Loucy (cell line): ENCODE measurements at regions not wholly inside any gene's neighbourhood (a gene's known extent, or its start where the extent isn't known, plus 50 kb on each side); places are given as distances from the start of the nearest gene placed in this dataset.

Source experiments
- H2AFZ ChIP-seq: fragments of 200-600 bp; sonication (generic); 2 replicates; pipeline ENCODE4 v1.6.0; 2016; ENCODE audit warnings: antibody characterized with exemption, mild to moderate bottlenecking, low read length, moderate library complexity
- H3F3A ChIP-seq: fragments of 200-600 bp; 2 replicates; pipeline ENCODE4 v1.6.0; 2016; ENCODE audit warnings: antibody characterized with exemption, low read depth, mild to moderate bottlenecking
- H3K27me3 ChIP-seq: fragments of 200-600 bp; sonication (generic); 2 replicates; pipeline ENCODE4 v1.6.1; 2014; ENCODE audit warnings: low read length, mild to moderate bottlenecking; ENCODE audit not compliant: insufficient read depth, poor library complexity, severe bottlenecking
- H3K36me3 ChIP-seq: fragments of 200-600 bp; sonication (generic); 2 replicates; pipeline ENCODE4 v1.6.1; 2016; ENCODE audit warnings: low read length; ENCODE audit not compliant: insufficient read depth
- H3K4me1 ChIP-seq: fragments of 200-600 bp; sonication (generic); 2 replicates; pipeline ENCODE4 v1.5.1; 2014; ENCODE audit warnings: low read length, mild to moderate bottlenecking; ENCODE audit not compliant: insufficient read depth, poor library complexity, severe bottlenecking
- H3K4me2 ChIP-seq: fragments of 200-600 bp; sonication (generic); 2 replicates; pipeline ENCODE4 v1.6.0; 2014; ENCODE audit warnings: antibody characterized with exemption, low read length, low read depth, mild to moderate bottlenecking; ENCODE audit not compliant: poor library complexity, severe bottlenecking
- H3K4me3 ChIP-seq: fragments of 200-600 bp; sonication (generic); 2 replicates; pipeline ENCODE4 v1.5.1; 2014; ENCODE audit warnings: low read length, mild to moderate bottlenecking, mixed read lengths; ENCODE audit not compliant: poor library complexity, severe bottlenecking
- H3K79me2 ChIP-seq: fragments of 200-600 bp; sonication (generic); 2 replicates; pipeline ENCODE4 v1.6.1; 2014; ENCODE audit warnings: low read length; ENCODE audit not compliant: insufficient read depth
- H3K9ac ChIP-seq: fragments of 200-600 bp; sonication (generic); 2 replicates; pipeline ENCODE4 v1.6.0; 2014; ENCODE audit warnings: mild to moderate bottlenecking, low read depth, low read length, moderate library complexity; ENCODE audit not compliant: poor library complexity, severe bottlenecking
- H3K9me2 ChIP-seq: fragments of 200-600 bp; sonication (generic); replicated peaks from 2 replicates; pipeline ENCODE4 v1.6.1; 2016; ENCODE audit warnings: low read depth, low read length, mixed read lengths
- H3K9me3 ChIP-seq: fragments of 200-600 bp; sonication (generic); 2 replicates; pipeline ENCODE4 v1.6.1; 2014; ENCODE audit warnings: mild to moderate bottlenecking, antibody characterized with exemption, low read length, low read depth; ENCODE audit not compliant: insufficient read depth
- H4K20me1 ChIP-seq: fragments of 200-600 bp; sonication (generic); 2 replicates; pipeline ENCODE4 v1.6.0; 2014; ENCODE audit warnings: antibody characterized with exemption, low read length, mild to moderate bottlenecking; ENCODE audit not compliant: insufficient read depth, poor library complexity, severe bottlenecking
- EZH2phosphoT487 ChIP-seq: fragments of 200-600 bp; IDR thresholded peaks from 2 replicates; pipeline ENCODE4 v1.6.1; 2018; ENCODE audit warnings: antibody characterized with exemption, mild to moderate bottlenecking, moderate library complexity, borderline replicate concordance
- TF ChIP-seq, protein P1 (sequence below): fragments of 200-600 bp; sonication (generic); conservative IDR thresholded peaks from 2 replicates; pipeline ENCODE4 v1.5.1; 2014; ENCODE audit warnings: mild to moderate bottlenecking, antibody characterized with exemption, low read length

DNA sequence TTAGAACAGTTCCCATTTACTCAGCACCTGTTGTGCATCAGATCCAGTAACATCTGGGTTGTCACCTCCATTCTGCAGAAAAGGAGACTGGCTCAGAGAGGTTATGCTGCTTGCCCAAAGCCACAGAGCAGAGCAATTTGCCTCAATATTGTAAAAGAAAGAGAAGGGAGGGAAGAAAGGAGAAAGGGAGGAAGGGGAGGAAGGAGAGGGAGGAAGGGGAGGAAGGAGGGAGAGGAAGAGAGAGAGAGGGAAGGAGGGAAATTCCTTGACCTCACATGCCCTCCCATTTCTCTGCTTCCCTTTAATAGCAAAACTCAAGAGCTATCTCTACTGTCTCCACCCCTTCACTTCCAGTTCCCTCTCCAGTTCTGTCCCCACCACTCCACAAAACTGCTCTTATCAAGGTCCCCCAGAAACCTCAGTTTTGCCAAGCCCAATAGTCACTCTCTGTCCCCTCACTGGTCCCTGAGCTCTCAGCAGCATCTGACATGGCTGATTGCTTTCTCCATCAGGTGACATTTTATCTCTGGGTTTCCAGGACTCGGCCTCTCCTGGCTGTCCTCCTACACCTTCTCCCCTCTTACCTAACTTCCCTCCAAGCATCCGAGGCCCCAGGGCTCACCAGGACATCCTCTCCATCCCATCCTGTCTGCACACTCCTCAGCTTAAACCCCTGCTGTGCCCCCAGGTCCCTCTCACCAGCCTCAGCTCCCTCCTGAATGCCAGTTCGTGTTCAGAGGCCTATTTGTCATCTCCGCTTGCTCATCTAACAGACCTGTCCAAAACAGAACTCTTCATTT, 104.7 kb upstream of the LINGO1 start:
- Histone ChIP-seq H3K4me3 (no peak overlapping the region), H2AFZ (no peak overlapping the region), H3K9me2 (no peaks in the 10 kb centered on the region), H3K9ac (no peak overlapping the region), H3K4me2 (no peak overlapping the region), H3F3A (no peaks in the 10 kb centered on the region), H3K27me3 (no peaks in the 10 kb centered on the region), H3K79me2 (no peaks in the 10 kb centered on the region), H3K4me1 (no peaks in the 10 kb centered on the region), H3K9me3 (no peaks in the 10 kb centered on the region), H3K36me3 (no peaks in the 10 kb centered on the region), H4K20me1 (no peaks in the 10 kb centered on the region)
- TF ChIP-seq, protein P1, sequence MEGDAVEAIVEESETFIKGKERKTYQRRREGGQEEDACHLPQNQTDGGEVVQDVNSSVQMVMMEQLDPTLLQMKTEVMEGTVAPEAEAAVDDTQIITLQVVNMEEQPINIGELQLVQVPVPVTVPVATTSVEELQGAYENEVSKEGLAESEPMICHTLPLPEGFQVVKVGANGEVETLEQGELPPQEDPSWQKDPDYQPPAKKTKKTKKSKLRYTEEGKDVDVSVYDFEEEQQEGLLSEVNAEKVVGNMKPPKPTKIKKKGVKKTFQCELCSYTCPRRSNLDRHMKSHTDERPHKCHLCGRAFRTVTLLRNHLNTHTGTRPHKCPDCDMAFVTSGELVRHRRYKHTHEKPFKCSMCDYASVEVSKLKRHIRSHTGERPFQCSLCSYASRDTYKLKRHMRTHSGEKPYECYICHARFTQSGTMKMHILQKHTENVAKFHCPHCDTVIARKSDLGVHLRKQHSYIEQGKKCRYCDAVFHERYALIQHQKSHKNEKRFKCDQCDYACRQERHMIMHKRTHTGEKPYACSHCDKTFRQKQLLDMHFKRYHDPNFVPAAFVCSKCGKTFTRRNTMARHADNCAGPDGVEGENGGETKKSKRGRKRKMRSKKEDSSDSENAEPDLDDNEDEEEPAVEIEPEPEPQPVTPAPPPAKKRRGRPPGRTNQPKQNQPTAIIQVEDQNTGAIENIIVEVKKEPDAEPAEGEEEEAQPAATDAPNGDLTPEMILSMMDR, result no peak
- TF ChIP-seq EZH2phosphoT487, result no peak

DNA sequence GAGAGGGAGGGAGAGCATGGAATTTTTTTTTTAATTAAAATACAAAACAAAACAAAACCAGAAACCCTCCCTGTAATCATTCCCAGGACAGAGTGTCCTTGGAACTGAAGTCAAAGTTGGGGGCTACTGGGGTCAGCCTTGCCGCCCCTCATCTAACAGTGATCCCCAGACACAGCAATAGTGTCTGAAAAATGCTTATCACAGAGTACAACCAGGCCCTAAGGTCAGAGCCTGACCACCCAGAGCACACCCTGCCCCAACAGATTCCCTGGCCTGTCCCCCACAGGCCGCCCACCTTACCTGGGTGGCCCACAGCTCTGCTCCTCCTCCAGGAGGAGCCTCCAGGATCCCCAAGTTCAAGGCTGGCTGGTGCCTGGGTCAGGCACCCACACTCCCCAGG, 101.6 kb upstream of the LINGO1 start:
- no peak overlapping the region for H3K4me2 ChIP-seq
- no peaks in the 10 kb centered on the region for H3K27me3 ChIP-seq
- TF ChIP-seq, protein P1, result no peak
- no peak for TF ChIP-seq EZH2phosphoT487
- H3F3A ChIP-seq, result no peaks in the 10 kb centered on the region
- H3K4me3 ChIP-seq, result no peak overlapping the region
- no peaks in the 10 kb centered on the region for H3K79me2 ChIP-seq
- H3K9ac ChIP-seq, result no peak overlapping the region
- no peaks in the 10 kb centered on the region for H3K9me2 ChIP-seq
- no peak overlapping the region for H2AFZ ChIP-seq
- H3K36me3 ChIP-seq, result no peaks in the 10 kb centered on the region
- no peaks in the 10 kb centered on the region for H4K20me1 ChIP-seq
- H3K4me1 ChIP-seq, result no peaks in the 10 kb centered on the region
- H3K9me3 ChIP-seq, result no peaks in the 10 kb centered on the region

DNA sequence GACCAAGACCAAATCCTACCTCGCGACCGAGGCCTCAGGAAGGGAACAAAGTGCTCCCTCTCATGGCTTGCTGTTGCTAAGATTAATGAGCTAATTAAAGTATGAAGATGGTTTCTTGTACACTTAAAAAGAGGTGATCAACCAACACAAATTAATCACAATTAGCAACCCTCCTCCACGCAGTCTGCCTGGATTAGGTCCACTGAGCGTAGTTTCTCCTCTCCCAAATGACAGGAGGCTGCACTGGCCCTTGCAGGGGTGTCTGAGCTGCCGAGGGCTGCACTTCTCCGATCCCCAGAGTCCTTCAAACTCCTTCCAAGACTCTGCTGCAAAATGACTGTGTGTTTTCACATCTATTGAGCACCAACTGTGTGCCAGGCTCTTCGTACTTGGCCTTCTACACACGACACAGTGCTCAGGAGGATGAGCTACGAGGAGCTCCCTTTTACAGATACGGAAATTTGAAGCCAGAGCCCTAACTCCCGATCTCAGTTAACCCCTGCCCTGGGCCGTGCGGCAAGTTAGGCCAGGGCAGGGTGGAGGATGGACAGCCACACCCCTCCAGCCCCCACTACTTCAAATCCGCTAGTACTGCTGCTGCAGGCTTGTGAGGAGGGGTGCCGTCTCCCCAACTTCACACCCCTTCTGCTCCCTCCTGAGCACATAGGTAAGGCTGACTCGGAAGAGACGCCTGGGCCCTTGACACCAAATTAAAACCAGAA, 101.0 kb upstream of the LINGO1 start:
- no peaks in the 10 kb centered on the region for H3K36me3 ChIP-seq
- H3K27me3 ChIP-seq, result no peaks in the 10 kb centered on the region
- H3K79me2 ChIP-seq, result no peaks in the 10 kb centered on the region
- no peak overlapping the region for H3K4me3 ChIP-seq
- no peaks in the 10 kb centered on the region for H3K4me1 ChIP-seq
- no peak overlapping the region for H3K9ac ChIP-seq
- H3F3A ChIP-seq, result no peaks in the 10 kb centered on the region
- H4K20me1 ChIP-seq, result no peaks in the 10 kb centered on the region
- H3K9me3 ChIP-seq, result no peaks in the 10 kb centered on the region
- H2AFZ ChIP-seq, result no peak overlapping the region
- TF ChIP-seq EZH2phosphoT487, result no peak
- TF ChIP-seq, protein P1, result no peak
- no peak overlapping the region for H3K4me2 ChIP-seq
- H3K9me2 ChIP-seq, result no peaks in the 10 kb centered on the region
